ENCODE measurements at regions not wholly inside any gene's neighbourhood (a gene's known extent, or its start where the extent isn't known, plus 50 kb on each side); places are given as distances from the start of the nearest gene placed in this dataset.
"Not testable (repeated sequence)": the region's sequence is repeated elsewhere in the genome, so short reads cannot be mapped to it uniquely, and the experiment has no call there.

DNA sequence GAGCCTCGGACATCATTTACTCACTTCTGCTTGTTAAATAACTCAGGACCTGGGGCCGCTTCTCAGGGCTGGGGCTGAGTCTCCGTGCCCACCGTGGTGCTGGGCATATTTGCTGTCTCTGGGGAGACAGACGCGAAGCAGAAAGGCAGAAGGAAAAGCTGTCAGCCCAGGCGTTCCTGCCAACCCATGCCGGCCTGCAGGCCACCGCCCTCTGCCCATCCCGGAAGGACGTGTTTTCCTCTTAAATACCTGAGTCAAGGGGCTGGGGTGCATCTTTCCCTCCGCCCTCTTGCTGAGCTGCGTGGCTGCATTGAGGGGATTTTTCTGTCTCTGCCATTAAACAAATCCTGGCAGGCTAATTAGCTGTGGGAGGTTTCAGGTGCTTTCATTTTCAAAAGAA is 65.3 kb upstream of the SFSWAP start:
- H3K9ac ChIP-seq (ENCODE audit: low read length); H4K20me1 ChIP-seq (ENCODE audit: insufficient read depth); H2AFZ ChIP-seq (ENCODE audit: low read depth, low read length); H3K9me3 ChIP-seq (ENCODE audit: low read length); H3K79me2 ChIP-seq (replicated peaks; ENCODE audit: insufficient read depth, low read length); H3K9me2 ChIP-seq (ENCODE audit: insufficient read depth, low read length); H3K4me3 ChIP-seq (ENCODE audit: low read length); H3K27me3 ChIP-seq (ENCODE audit: insufficient read depth, low read depth, low read length); H3K36me3 ChIP-seq (ENCODE audit: insufficient read depth, low read length); H3K4me2 ChIP-seq (ENCODE audit: low read length); H3F3A ChIP-seq (ENCODE audit: insufficient read depth, low read length, poor library complexity, severe bottlenecking); H3K27ac ChIP-seq (ENCODE audit: low read length): not testable (repeated sequence)

DNA sequence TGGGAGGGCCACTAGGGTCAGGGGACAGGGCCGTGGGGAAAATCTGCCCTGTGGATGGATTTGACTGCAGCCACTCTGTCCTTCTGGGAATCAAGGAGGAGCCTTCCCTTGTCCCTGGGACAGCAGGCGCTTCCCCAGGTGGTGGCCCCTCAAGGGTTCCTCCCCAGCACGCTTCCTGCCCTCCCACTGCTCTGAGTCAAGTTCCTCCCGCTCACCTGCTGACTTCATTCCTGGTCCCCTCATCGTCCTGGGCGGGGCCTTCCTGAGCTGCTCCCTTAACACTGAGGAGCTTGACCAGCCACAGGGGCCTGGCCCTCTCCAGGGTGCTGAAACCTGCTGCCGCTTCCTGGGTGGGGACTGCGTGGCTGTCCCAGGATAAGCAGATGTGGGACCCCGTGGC is 64.4 kb upstream of the SFSWAP start:
- H3K9me2 ChIP-seq (ENCODE audit: insufficient read depth, low read length); H3K4me2 ChIP-seq (ENCODE audit: low read length); H3K27ac ChIP-seq (ENCODE audit: low read length); H3K79me2 ChIP-seq (replicated peaks; ENCODE audit: insufficient read depth, low read length); H3K36me3 ChIP-seq (ENCODE audit: insufficient read depth, low read length); H3K4me3 ChIP-seq (ENCODE audit: low read length); H3K9me3 ChIP-seq (ENCODE audit: low read length); H4K20me1 ChIP-seq (ENCODE audit: insufficient read depth); H2AFZ ChIP-seq (ENCODE audit: low read depth, low read length); H3K9ac ChIP-seq (ENCODE audit: low read length); H3F3A ChIP-seq (ENCODE audit: insufficient read depth, low read length, poor library complexity, severe bottlenecking); H3K27me3 ChIP-seq (ENCODE audit: insufficient read depth, low read depth, low read length): not testable (repeated sequence)

DNA sequence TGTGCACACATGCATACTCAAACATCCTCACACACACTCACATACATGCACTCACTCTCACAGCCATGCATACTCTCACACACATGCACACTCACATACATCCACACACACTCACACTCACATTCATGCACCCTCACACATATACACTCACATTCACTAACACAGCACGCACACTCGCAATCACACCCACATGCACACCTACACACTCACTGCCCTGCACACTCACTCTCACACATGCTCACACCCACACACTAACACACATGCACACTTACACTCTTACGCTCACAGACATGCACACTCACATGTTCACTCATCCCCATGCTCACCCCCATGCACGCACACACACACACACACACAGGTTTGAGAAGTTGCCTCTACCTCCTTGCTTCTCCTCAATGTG is 63.2 kb upstream of the SFSWAP start:
- TF ChIP-seq, protein P1, sequence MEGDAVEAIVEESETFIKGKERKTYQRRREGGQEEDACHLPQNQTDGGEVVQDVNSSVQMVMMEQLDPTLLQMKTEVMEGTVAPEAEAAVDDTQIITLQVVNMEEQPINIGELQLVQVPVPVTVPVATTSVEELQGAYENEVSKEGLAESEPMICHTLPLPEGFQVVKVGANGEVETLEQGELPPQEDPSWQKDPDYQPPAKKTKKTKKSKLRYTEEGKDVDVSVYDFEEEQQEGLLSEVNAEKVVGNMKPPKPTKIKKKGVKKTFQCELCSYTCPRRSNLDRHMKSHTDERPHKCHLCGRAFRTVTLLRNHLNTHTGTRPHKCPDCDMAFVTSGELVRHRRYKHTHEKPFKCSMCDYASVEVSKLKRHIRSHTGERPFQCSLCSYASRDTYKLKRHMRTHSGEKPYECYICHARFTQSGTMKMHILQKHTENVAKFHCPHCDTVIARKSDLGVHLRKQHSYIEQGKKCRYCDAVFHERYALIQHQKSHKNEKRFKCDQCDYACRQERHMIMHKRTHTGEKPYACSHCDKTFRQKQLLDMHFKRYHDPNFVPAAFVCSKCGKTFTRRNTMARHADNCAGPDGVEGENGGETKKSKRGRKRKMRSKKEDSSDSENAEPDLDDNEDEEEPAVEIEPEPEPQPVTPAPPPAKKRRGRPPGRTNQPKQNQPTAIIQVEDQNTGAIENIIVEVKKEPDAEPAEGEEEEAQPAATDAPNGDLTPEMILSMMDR (IDR thresholded peaks at IDR 0.05; ENCODE audit: poor library complexity, severe bottlenecking) = no peak
- TF ChIP-seq POLR2AphosphoS5 (IDR thresholded peaks at IDR 0.05) = no peak
- no peak for TF ChIP-seq MXI1 (conservative IDR thresholded peaks at IDR 0.05; ENCODE audit: poor library complexity, severe bottlenecking)
- TF ChIP-seq EZH2 (IDR thresholded peaks at IDR 0.05; ENCODE audit: borderline replicate concordance, insufficient read depth, low read length, poor library complexity, severe bottlenecking) = no peak
- Histone ChIP-seq H2AFZ (ENCODE audit: low read depth, low read length) (no peak overlapping the region), H3K27me3 (ENCODE audit: insufficient read depth, low read depth, low read length) (no peaks in the 10 kb centered on the region), H3K9ac (ENCODE audit: low read length) (no peak overlapping the region), H3K9me2 (ENCODE audit: insufficient read depth, low read length) (no peaks in the 10 kb centered on the region), H3F3A (ENCODE audit: insufficient read depth, low read length, poor library complexity, severe bottlenecking) (no peaks in the 10 kb centered on the region), H3K4me3 (ENCODE audit: low read length) (no peak overlapping the region), H3K27ac (ENCODE audit: low read length) (no peak overlapping the region), H3K36me3 (ENCODE audit: insufficient read depth, low read length) (no peaks in the 10 kb centered on the region), H3K79me2 (replicated peaks; ENCODE audit: insufficient read depth, low read length) (no peaks in the 10 kb centered on the region), H3K4me2 (ENCODE audit: low read length) (no peak overlapping the region), H4K20me1 (ENCODE audit: insufficient read depth) (no peaks in the 10 kb centered on the region), H3K9me3 (ENCODE audit: low read length) (no peaks in the 10 kb centered on the region)

DNA sequence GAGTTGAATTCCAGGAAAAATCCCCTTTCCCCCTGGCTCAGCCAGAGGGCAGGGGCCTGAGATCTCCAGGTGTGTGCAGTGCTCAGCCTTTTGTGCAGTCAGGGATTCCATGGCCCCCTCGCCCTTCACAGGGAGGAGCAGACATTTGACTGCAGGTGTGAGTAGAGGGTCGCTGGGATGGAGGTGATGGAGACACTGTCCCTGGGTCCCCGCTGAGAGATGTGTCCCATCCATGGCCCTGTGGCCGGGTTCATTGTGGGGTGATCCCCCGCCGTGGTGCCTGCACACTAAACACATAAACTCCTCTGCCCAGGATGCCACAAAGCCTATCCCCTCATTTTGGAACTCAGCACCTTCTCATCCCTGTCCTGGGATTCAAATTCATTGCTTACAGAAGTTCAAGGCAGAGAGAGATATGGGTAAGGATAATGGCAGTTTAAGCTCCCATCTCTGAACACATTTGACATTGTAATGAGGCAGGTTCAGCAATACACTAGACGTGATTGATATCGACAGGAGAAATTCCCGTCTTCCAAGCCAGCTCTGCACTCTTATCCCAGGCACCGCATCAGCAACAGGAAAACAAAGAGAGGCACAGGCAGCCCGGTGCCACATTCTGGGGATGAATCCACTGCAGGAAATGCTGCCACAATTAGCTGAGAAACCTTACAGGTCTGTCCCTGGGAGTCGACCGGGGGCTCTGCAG is 55.3 kb upstream of the SFSWAP start:
- H3F3A ChIP-seq (ENCODE audit: insufficient read depth, low read length, poor library complexity, severe bottlenecking); H3K9me3 ChIP-seq (ENCODE audit: low read length); H3K27me3 ChIP-seq (ENCODE audit: insufficient read depth, low read depth, low read length); H3K36me3 ChIP-seq (ENCODE audit: insufficient read depth, low read length); H3K9me2 ChIP-seq (ENCODE audit: insufficient read depth, low read length); H3K4me3 ChIP-seq (ENCODE audit: low read length); H3K27ac ChIP-seq (ENCODE audit: low read length); H3K79me2 ChIP-seq (replicated peaks; ENCODE audit: insufficient read depth, low read length); H3K4me2 ChIP-seq (ENCODE audit: low read length); H2AFZ ChIP-seq (ENCODE audit: low read depth, low read length); H3K9ac ChIP-seq (ENCODE audit: low read length); H4K20me1 ChIP-seq (ENCODE audit: insufficient read depth): not testable (repeated sequence)

DNA sequence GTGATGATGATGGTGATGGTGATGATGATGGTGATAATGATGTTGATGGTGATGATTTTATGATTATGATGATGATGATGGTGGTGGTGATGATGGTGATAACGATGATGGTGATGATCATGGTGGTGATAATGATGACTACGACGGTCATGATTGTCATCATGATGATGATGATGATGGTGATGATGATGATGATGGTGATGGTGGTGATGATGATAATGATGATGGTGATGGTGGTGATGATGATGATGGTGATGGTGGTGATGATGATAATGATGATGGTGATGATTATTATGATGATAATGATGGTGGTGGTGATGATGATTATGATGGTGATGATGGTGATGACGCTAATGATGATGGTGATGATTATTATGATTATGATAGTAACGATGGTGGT is 54.1 kb upstream of the SFSWAP start:
- not testable (repeated sequence) for H4K20me1 ChIP-seq (ENCODE audit: insufficient read depth); H3K4me3 ChIP-seq (ENCODE audit: low read length); H3K36me3 ChIP-seq (ENCODE audit: insufficient read depth, low read length); H3K9me2 ChIP-seq (ENCODE audit: insufficient read depth, low read length); H3K4me2 ChIP-seq (ENCODE audit: low read length); H3K9me3 ChIP-seq (ENCODE audit: low read length); H3K27me3 ChIP-seq (ENCODE audit: insufficient read depth, low read depth, low read length); H3F3A ChIP-seq (ENCODE audit: insufficient read depth, low read length, poor library complexity, severe bottlenecking); H2AFZ ChIP-seq (ENCODE audit: low read depth, low read length); H3K79me2 ChIP-seq (replicated peaks; ENCODE audit: insufficient read depth, low read length); H3K27ac ChIP-seq (ENCODE audit: low read length); H3K9ac ChIP-seq (ENCODE audit: low read length)

DNA sequence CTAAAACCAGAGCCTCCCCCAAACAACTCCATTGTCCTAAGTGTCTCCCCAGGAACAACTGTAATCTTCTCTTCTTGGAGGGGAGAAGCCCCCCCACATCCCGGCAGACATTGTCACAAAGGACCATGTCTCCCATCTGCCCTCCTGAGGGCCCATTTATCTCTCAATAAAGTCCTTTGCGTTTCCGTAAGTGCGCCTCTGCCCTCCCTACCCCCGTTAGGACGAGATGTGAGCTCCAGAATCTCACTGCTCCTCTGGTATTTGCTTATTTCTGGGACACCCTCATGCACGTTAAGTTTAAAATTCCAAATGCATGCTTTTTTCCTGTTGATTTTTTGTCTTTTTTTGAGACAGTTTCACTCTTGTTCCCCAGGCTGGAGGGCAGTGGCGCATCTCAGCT is 52.3 kb upstream of the SFSWAP start:
- not testable (repeated sequence) for H3K27ac ChIP-seq (ENCODE audit: low read length); H3K36me3 ChIP-seq (ENCODE audit: insufficient read depth, low read length); H3K9me2 ChIP-seq (ENCODE audit: insufficient read depth, low read length); H2AFZ ChIP-seq (ENCODE audit: low read depth, low read length); H3K4me2 ChIP-seq (ENCODE audit: low read length); H3K27me3 ChIP-seq (ENCODE audit: insufficient read depth, low read depth, low read length); H3K4me3 ChIP-seq (ENCODE audit: low read length); H3K9ac ChIP-seq (ENCODE audit: low read length); H3K9me3 ChIP-seq (ENCODE audit: low read length); H4K20me1 ChIP-seq (ENCODE audit: insufficient read depth); H3K79me2 ChIP-seq (replicated peaks; ENCODE audit: insufficient read depth, low read length); H3F3A ChIP-seq (ENCODE audit: insufficient read depth, low read length, poor library complexity, severe bottlenecking)

DNA sequence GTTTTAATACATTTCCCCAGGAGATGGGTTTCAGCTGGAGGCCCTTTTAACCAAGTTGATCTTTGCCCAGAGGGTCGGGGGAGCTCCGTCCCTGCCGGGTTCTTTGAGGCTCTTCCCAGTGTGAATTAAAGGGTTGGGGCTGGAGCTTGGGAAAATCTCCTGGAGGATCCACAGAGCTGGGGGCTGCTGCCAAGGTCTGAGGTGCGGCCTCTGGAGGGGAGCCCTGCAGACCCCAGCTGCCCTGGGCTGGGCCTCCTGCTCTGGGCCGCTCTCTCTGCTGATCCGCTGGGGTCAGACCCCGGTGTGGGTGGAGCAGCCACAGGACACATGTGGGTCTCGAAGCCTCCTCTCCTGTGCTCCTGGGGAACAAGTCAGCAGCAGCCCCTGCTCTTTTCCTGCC is 51.4 kb upstream of the SFSWAP start:
- H3K36me3 ChIP-seq (ENCODE audit: insufficient read depth, low read length); H3K79me2 ChIP-seq (replicated peaks; ENCODE audit: insufficient read depth, low read length); H3K27ac ChIP-seq (ENCODE audit: low read length); H3F3A ChIP-seq (ENCODE audit: insufficient read depth, low read length, poor library complexity, severe bottlenecking); H3K9me2 ChIP-seq (ENCODE audit: insufficient read depth, low read length); H4K20me1 ChIP-seq (ENCODE audit: insufficient read depth); H3K4me3 ChIP-seq (ENCODE audit: low read length); H2AFZ ChIP-seq (ENCODE audit: low read depth, low read length); H3K9ac ChIP-seq (ENCODE audit: low read length); H3K4me2 ChIP-seq (ENCODE audit: low read length); H3K27me3 ChIP-seq (ENCODE audit: insufficient read depth, low read depth, low read length); H3K9me3 ChIP-seq (ENCODE audit: low read length): not testable (repeated sequence)

All from neural cell (in vitro differentiated cells).